Panc1 (cell line): ENCODE measurements at regions not wholly inside any gene's neighbourhood (a gene's known extent, or its start where the extent isn't known, plus 50 kb on each side); places are given as distances from the start of the nearest gene placed in this dataset.

Experiments
- ATAC-seq: fragments of 200-7000 bp; cut with Tn5 transposase; 2 replicates; pipeline ENCODE4 v1.9.1; 2020; ENCODE audit warnings: mild to moderate bottlenecking, moderate library complexity
- BruUV-seq: library from RNA; stranded (reverse); fragments of 400-500 nt; replicated peaks from 2 replicates; lab custom pipeline; 2021; lab: Mats Ljungman, UMichigan
- CTCF ChIA-PET: fragments of 300-600 bp; sonication (Branson Sonifier 250); formaldehyde crosslinking; loops from one replicate; lab custom pipeline; 2022; ENCODE audit warnings: antibody characterized with exemption; lab: Charles Lee
- POLR2A ChIA-PET: fragments of 300-600 bp; sonication (Branson Sonifier 250); formaldehyde crosslinking; loops from one replicate; lab custom pipeline; 2022; ENCODE audit warnings: antibody characterized with exemption; lab: Charles Lee
- DNase-seq: peaks from one replicate; pipeline ENCODE4 v3.0.0-alpha.2; 2010; ENCODE audit warnings: low read depth, low spot score
- H3K27ac ChIP-seq: 2 replicates; pipeline ENCODE4 v1.5.1; 2011; ENCODE audit warnings: mild to moderate bottlenecking, low read length, inconsistent platforms
- H3K27me3 ChIP-seq: fragments of 200-500 bp; sonication (Bioruptor generic); 2 replicates; pipeline ENCODE4 v1.6.0; 2014; ENCODE audit warnings: low read length, inconsistent platforms; ENCODE audit not compliant: control insufficient read depth, insufficient read depth
- H3K36me3 ChIP-seq: fragments of 200-500 bp; sonication (Bioruptor generic); 2 replicates; pipeline ENCODE4 v1.5.1; 2014; ENCODE audit warnings: inconsistent platforms, mild to moderate bottlenecking, low read length, moderate library complexity; ENCODE audit not compliant: control insufficient read depth, insufficient read depth
- H3K4me1 ChIP-seq: 2 replicates; pipeline ENCODE4 v1.5.1; 2011; ENCODE audit warnings: inconsistent platforms, mild to moderate bottlenecking, low read length, moderate library complexity; ENCODE audit not compliant: control insufficient read depth, insufficient read depth
- H3K4me3 ChIP-seq, 2 experiments: 2 replicates each; pipeline ENCODE4 v1.5.1; 2011 to 2012; ENCODE audit warnings: low read depth in 2 of 2, low read length in 2 of 2, mild to moderate bottlenecking in 2 of 2, inconsistent platforms in 1 of 2, moderate library complexity in 1 of 2
- H3K9me3 ChIP-seq: fragments of 200-500 bp; sonication (Bioruptor generic); 2 replicates; pipeline ENCODE4 v1.5.1; 2014; ENCODE audit warnings: low read depth, mild to moderate bottlenecking, inconsistent platforms, low read length, moderate library complexity; ENCODE audit not compliant: control insufficient read depth, insufficient read depth
- POLR2AphosphoS5 ChIP-seq: IDR thresholded peaks from 2 replicates; pipeline ENCODE4 v1.6.1; 2012; ENCODE audit warnings: mild to moderate bottlenecking, low read depth, low read length, moderate library complexity
- REST ChIP-seq, 2 experiments: IDR thresholded peaks; 2 replicates each; pipeline ENCODE4 v1.6.1; 2011 to 2012; ENCODE audit warnings: low read depth in 2 of 2, control low read depth in 1 of 2, low read length in 1 of 2, mild to moderate bottlenecking in 1 of 2, moderate library complexity in 1 of 2; ENCODE audit not compliant: insufficient read depth in 1 of 2
- SIN3A ChIP-seq: IDR thresholded peaks from 2 replicates; pipeline ENCODE4 v1.6.1; 2012; ENCODE audit warnings: low read depth, mild to moderate bottlenecking, low read length, moderate library complexity, borderline replicate concordance; ENCODE audit not compliant: insufficient read depth
- TCF7L2 ChIP-seq: IDR thresholded peaks from 2 replicates; pipeline ENCODE4 v1.6.1; 2011; ENCODE audit warnings: mild to moderate bottlenecking, low read depth, low read length, inconsistent platforms
- in situ Hi-C: cut with HindIII; loops from 2 replicates; pipeline ENCODE4 v1.10.0; 2016; ENCODE audit warnings: low sequenced_read_pairs, low pct_unique_long_range_greater_than_20kb
- intact Hi-C: fragments of 100-400 bp; cut with micrococcal nuclease; formaldehyde crosslinking; loops from one replicate; pipeline ENCODE4 v1.10.0; 2022; ENCODE audit not compliant: unreplicated experiment
- TF ChIP-seq, protein P1 (sequence below): fragments of 450-650 bp; IDR thresholded peaks from 2 replicates; pipeline ENCODE4 v1.5.1; 2017; ENCODE audit warnings: mild to moderate bottlenecking

DNA sequence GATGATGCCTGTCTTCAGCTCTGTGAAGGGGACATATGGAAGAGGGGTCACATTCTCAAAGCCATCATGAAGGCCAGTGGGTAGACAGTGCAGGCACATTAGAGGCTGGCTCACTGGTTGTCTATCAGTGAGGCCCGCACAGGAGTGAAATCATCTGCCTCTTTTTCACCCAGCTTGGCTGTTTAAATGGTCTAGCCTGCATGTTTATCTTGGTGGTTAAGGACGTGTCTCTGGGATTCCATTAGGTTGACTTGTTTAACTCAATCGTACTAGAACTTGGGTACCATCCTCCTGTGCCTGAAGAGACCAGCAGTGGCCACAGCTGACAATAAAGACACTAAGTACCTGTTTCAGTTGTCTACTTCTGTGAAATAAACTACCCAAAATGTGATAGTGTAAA lies 219.3 kb downstream of the PLPP3 start:
- no peaks in the 10 kb centered on the region for H3K4me1 ChIP-seq
- H3K27me3 ChIP-seq, result no peaks in the 10 kb centered on the region
- POLR2A ChIA-PET, result no interaction called here
- H3K9me3 ChIP-seq, result no peaks in the 10 kb centered on the region
- no peak overlapping the region for H3K4me3 ChIP-seq
- BruUV-seq, result no TSS peak
- CTCF ChIA-PET, result no interaction called here
- no peak for DNase-seq
- TF ChIP-seq TCF7L2 (no peak), SIN3A (no peak), POLR2AphosphoS5 (no peak), REST (IDR thresholded peaks at IDR 0.05; ENCODE audit: insufficient read depth in 1 of 2, low read depth in 2 of 2, low read length in 1 of 2) (no peak)
- TF ChIP-seq, protein P1, sequence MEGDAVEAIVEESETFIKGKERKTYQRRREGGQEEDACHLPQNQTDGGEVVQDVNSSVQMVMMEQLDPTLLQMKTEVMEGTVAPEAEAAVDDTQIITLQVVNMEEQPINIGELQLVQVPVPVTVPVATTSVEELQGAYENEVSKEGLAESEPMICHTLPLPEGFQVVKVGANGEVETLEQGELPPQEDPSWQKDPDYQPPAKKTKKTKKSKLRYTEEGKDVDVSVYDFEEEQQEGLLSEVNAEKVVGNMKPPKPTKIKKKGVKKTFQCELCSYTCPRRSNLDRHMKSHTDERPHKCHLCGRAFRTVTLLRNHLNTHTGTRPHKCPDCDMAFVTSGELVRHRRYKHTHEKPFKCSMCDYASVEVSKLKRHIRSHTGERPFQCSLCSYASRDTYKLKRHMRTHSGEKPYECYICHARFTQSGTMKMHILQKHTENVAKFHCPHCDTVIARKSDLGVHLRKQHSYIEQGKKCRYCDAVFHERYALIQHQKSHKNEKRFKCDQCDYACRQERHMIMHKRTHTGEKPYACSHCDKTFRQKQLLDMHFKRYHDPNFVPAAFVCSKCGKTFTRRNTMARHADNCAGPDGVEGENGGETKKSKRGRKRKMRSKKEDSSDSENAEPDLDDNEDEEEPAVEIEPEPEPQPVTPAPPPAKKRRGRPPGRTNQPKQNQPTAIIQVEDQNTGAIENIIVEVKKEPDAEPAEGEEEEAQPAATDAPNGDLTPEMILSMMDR, result no peak
- intact Hi-C loops, result no loop called here
- in situ Hi-C loops, result no loop called here
- H3K27ac ChIP-seq, result no peak overlapping the region
- ATAC-seq, result no peak
- H3K36me3 ChIP-seq, result no peaks in the 10 kb centered on the region

- Histone ChIP-seq H3K36me3 (no peaks in the 10 kb centered on the region), H3K27me3 (no peaks in the 10 kb centered on the region), H3K4me3 (no peak overlapping the region), H3K9me3 (no peaks in the 10 kb centered on the region), H3K4me1 (no peaks in the 10 kb centered on the region), H3K27ac (no peak overlapping the region)
- ATAC-seq (no peak), DNase-seq (no peak)
- BruUV-seq, result no TSS peak
- intact Hi-C loops (no loop called here), in situ Hi-C loops (no loop called here)
- ChIA-PET POLR2A (no interaction called here), CTCF (no interaction called here)
- no peak for TF ChIP-seq POLR2AphosphoS5
- TF ChIP-seq, protein P1, result no peak
- no peak for TF ChIP-seq SIN3A
- no peak for TF ChIP-seq TCF7L2
- no peak for TF ChIP-seq REST (IDR thresholded peaks at IDR 0.05; ENCODE audit: insufficient read depth in 1 of 2, low read depth in 2 of 2, low read length in 1 of 2)
Measured at GRCh38 chr1:56359056-56359455, 220.3 kb downstream of the PLPP3 start.
